Right lobe of liver (tissue), 6 donors: ENCODE measurements at regions not wholly inside any gene's neighbourhood (a gene's known extent, or its start where the extent isn't known, plus 50 kb on each side); places are given as distances from the start of the nearest gene placed in this dataset.

ENCODE experiments used
- ATAC-seq, 4 donors: fragments of 200-7000 bp; cut with Tn5 transposase; one replicate each; pipeline ENCODE4 v1.9.1; 2020; ENCODE audit warnings: mild to moderate bottlenecking in 4 of 4, moderate library complexity in 4 of 4
- DNase-seq, 3 donors: peaks; one replicate each; pipeline ENCODE4 v3.0.0-alpha.2; 2020
- H3K27ac ChIP-seq, 3 donors: fragments of 200-600 bp; one replicate each; pipeline ENCODE4 v1.8.0; 2022
- H3K27me3 ChIP-seq, 2 donors: fragments of 200-600 bp; one replicate each; pipeline ENCODE4 v1.8.0; 2022
- H3K36me3 ChIP-seq, 4 donors: fragments of 200-600 bp; sonication (generic) in 1 of 4; one replicate each; pipeline versions ENCODE4 v1.5.1 to v1.8.0; 2017 to 2022; ENCODE audit warnings: control low read depth in 1 of 4
- H3K4me1 ChIP-seq, 4 donors: fragments of 200-600 bp; sonication (generic) in 1 of 4; one replicate each; pipeline versions ENCODE4 v1.5.1 to v1.8.0; 2017 to 2022; ENCODE audit warnings: control low read depth in 1 of 4
- H3K4me3 ChIP-seq, 3 donors: fragments of 200-600 bp; one replicate each; pipeline ENCODE4 v1.8.0; 2022
- H3K9me3 ChIP-seq, 4 donors: fragments of 200-600 bp; sonication (generic) in 1 of 4; one replicate each; pipeline versions ENCODE4 v1.5.1 to v1.8.0; 2017 to 2022; ENCODE audit warnings: control low read depth in 1 of 4
- CTCF ChIP-seq, 4 donors: fragments of 200-600 bp in 3 of 4; fragments of 450-650 bp in 1 of 4; IDR thresholded peaks; one replicate each; pipeline versions ENCODE4 v1.5.1 to v1.8.0; 2016 to 2022; ENCODE audit warnings: antibody characterized with exemption in 4 of 4, mild to moderate bottlenecking in 2 of 4
- POLR2A ChIP-seq: fragments of 450-650 bp; IDR thresholded peaks from one replicate; pipeline ENCODE4 v1.6.1; 2017; ENCODE audit warnings: antibody characterized with exemption, mild to moderate bottlenecking
- WGBS: methylation state at CpG from one replicate; pipeline ENCODE4 v1.1.6; 2018; ENCODE audit warnings: low coverage, low lambda C conversion rate; ENCODE audit not compliant: insufficient coverage; ENCODE audit errors: missing lambda C conversion rate; 5-methylcytosine and 5-hydroxymethylcytosine counted together
- intact Hi-C, 2 donors: fragments of 100-400 bp; cut with DNase I; formaldehyde crosslinking; loops; one replicate each; pipeline versions ENCODE4 v1.11.2 to v1.14.1; 2022
- donor health status: DM: no; HTN: yes; CAD: no.
- donor health status: DM: no; HTN: no; CAD: no.
- donor health status: DM: no; HTN: no; CAD: no.
- donor health status: DM: no; HTN: yes; CAD: no.
- donor health status: DM: no; HTN: yes; CAD: no.

- DNase-seq (no peak), ATAC-seq (no peak)
- no peaks in the 10 kb centered on the region for H3K27me3 ChIP-seq
- WGBS = 76% methylated on average over 5 of the region's 5 CpGs
- H3K36me3 ChIP-seq = no peaks in the 10 kb centered on the region
- no peak overlapping the region for H3K27ac ChIP-seq
- no peaks in the 10 kb centered on the region for H3K9me3 ChIP-seq
- no peak for TF ChIP-seq CTCF (IDR thresholded peaks at IDR 0.05)
- no peak for TF ChIP-seq POLR2A
- H3K4me3 ChIP-seq = no peak overlapping the region
- no peaks in the 10 kb centered on the region for H3K4me1 ChIP-seq
- intact Hi-C loops = no loop called here
These were observed 93.5 kb downstream of the COPS8 start for GRCh38 chr2:237179161-237179560.

DNA sequence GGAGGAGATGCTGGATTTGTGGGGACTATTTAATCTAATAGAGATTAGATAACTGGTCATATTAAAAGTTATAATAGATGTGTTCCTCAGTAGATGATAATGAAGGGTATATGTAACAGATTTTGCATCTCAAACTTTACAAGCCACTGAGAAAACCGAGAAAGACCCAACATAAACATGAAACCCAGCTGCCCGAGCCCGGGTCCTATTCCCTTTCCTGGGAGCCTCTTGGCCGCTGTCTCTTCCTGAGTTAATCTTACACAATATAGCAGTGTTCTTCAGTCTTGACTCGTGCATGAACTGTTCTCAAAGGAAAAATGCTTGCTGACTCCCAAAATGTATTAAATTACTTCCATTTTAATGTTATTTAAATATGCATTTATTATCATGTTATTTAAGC, 94.5 kb downstream of the COPS8 start:
- no peaks in the 10 kb centered on the region for H3K36me3 ChIP-seq
- H3K4me3 ChIP-seq = no peak overlapping the region
- no peaks in the 10 kb centered on the region for H3K27me3 ChIP-seq
- ATAC-seq (no peak), DNase-seq (no peak)
- no peaks in the 10 kb centered on the region for H3K9me3 ChIP-seq
- no peak overlapping the region for H3K27ac ChIP-seq
- intact Hi-C loops = no loop called here
- no peaks in the 10 kb centered on the region for H3K4me1 ChIP-seq
- TF ChIP-seq POLR2A = no peak
- TF ChIP-seq CTCF (IDR thresholded peaks at IDR 0.05) = no peak
- 49% methylated on average over 5 of the region's 5 CpGs for WGBS

GRCh38 chr2:237180987-237181386, 95.3 kb downstream of the COPS8 start:
- H3K36me3 ChIP-seq = no peaks in the 10 kb centered on the region
- 77% methylated on average over 2 of the region's 2 CpGs for WGBS
- H3K9me3 ChIP-seq = no peaks in the 10 kb centered on the region
- H3K4me1 ChIP-seq = no peaks in the 10 kb centered on the region
- intact Hi-C loops = no loop called here
- no peaks in the 10 kb centered on the region for H3K27me3 ChIP-seq
- ATAC-seq (no peak), DNase-seq (no peak)
- H3K27ac ChIP-seq = no peak overlapping the region
- TF ChIP-seq POLR2A = no peak
- no peak for TF ChIP-seq CTCF (IDR thresholded peaks at IDR 0.05)
- no peak overlapping the region for H3K4me3 ChIP-seq

GRCh38 chr2:237181844-237182243, 96.2 kb downstream of the COPS8 start:
- DNase-seq = no peak
- no peak overlapping the region for H3K27ac ChIP-seq
- TF ChIP-seq CTCF (IDR thresholded peaks at IDR 0.05) = no peak
- TF ChIP-seq POLR2A = no peak
- intact Hi-C loops = no loop called here
- ATAC-seq = peak in 1 of 4 donors; percentile 34
- H3K27me3 ChIP-seq = no peaks in the 10 kb centered on the region
- H3K9me3 ChIP-seq = no peaks in the 10 kb centered on the region
- 30% methylated on average over 4 of the region's 4 CpGs for WGBS
- H3K4me1 ChIP-seq = no peaks in the 10 kb centered on the region
- H3K36me3 ChIP-seq = no peaks in the 10 kb centered on the region
- H3K4me3 ChIP-seq = no peak overlapping the region
